Ectodermal cell (in vitro differentiated cells): ENCODE measurements at regions not wholly inside any gene's neighbourhood (a gene's known extent, or its start where the extent isn't known, plus 50 kb on each side); places are given as distances from the start of the nearest gene placed in this dataset.

Experiments
- H3K27ac ChIP-seq: 2 replicates; pipeline ENCODE4 v1.7.0; 2013; ENCODE audit warnings: mild to moderate bottlenecking, low read depth, low read length; ENCODE audit not compliant: insufficient read depth, poor library complexity, severe bottlenecking
- H3K27me3 ChIP-seq: 2 replicates; pipeline ENCODE4 v1.7.0; 2013; ENCODE audit warnings: mild to moderate bottlenecking, low read length; ENCODE audit not compliant: insufficient read depth, control insufficient read depth, poor library complexity, severe bottlenecking
- H3K36me3 ChIP-seq: one replicate; pipeline ENCODE4 v1.7.0; 2013; ENCODE audit warnings: low read length; ENCODE audit not compliant: control insufficient read depth, insufficient read depth
- H3K4me1 ChIP-seq: one replicate; pipeline ENCODE4 v1.7.0; 2013; ENCODE audit warnings: low read length; ENCODE audit not compliant: control insufficient read depth, insufficient read depth
- H3K4me3 ChIP-seq: 2 replicates; pipeline ENCODE4 v1.7.0; 2013; ENCODE audit warnings: low read depth, low read length, control low read depth; ENCODE audit not compliant: insufficient read depth
- H3K9me3 ChIP-seq: 2 replicates; pipeline ENCODE4 v1.7.0; 2013; ENCODE audit warnings: mild to moderate bottlenecking, low read length, moderate library complexity; ENCODE audit not compliant: control insufficient read depth
- whole genome bisulfite sequencing, 2 experiments: methylation state at CpG; one replicate each; pipeline ENCODE4 v1.1.7; 2013; ENCODE audit warnings: missing lambda C conversion rate in 2 of 2; 5-methylcytosine and 5-hydroxymethylcytosine counted together

- WGBS, 2 experiments = 96 to 100% methylated on average over 2 of the region's 2 CpGs
- no peak overlapping the region for H3K4me3 ChIP-seq
- no peaks in the 10 kb centered on the region for H3K36me3 ChIP-seq
- H3K4me1 ChIP-seq = no peaks in the 10 kb centered on the region
- H3K9me3 ChIP-seq = no peaks in the 10 kb centered on the region
- no peaks in the 10 kb centered on the region for H3K27me3 ChIP-seq
- no peak overlapping the region for H3K27ac ChIP-seq
These were observed 519.9 kb downstream of the KCNJ3 start for GRCh38 chr2:155218292-155218924.

GRCh38 chr2:155215037-155215707 lies 516.7 kb downstream of the KCNJ3 start:
- 88 to 92% methylated on average over 1 of the region's 2 CpGs for WGBS, 2 experiments
- Histone ChIP-seq H3K9me3 (no peaks in the 10 kb centered on the region), H3K27ac (no peak overlapping the region), H3K4me3 (no peak overlapping the region), H3K27me3 (no peaks in the 10 kb centered on the region), H3K36me3 (no peaks in the 10 kb centered on the region), H3K4me1 (no peaks in the 10 kb centered on the region)

GRCh38 chr2:155209696-155210450 lies 511.4 kb downstream of the KCNJ3 start:
- no peaks in the 10 kb centered on the region for H3K27me3 ChIP-seq
- H3K9me3 ChIP-seq = no peaks in the 10 kb centered on the region
- no peaks in the 10 kb centered on the region for H3K4me1 ChIP-seq
- no peak overlapping the region for H3K27ac ChIP-seq
- 86% methylated on average over 1 of the region's 2 CpGs for WGBS, 2 experiments
- H3K4me3 ChIP-seq = no peak overlapping the region
- no peaks in the 10 kb centered on the region for H3K36me3 ChIP-seq

GRCh38 chr2:155203178-155203577 lies 504.7 kb downstream of the KCNJ3 start:
- Histone ChIP-seq H3K4me3 (no peak overlapping the region), H3K36me3 (no peaks in the 10 kb centered on the region), H3K27me3 (no peaks in the 10 kb centered on the region), H3K9me3 (no peaks in the 10 kb centered on the region), H3K27ac (no peak overlapping the region), H3K4me1 (no peaks in the 10 kb centered on the region)
- 71 to 87% methylated on average over 1 of the region's 1 CpG for WGBS, 2 experiments

GRCh38 chr2:155200753-155201152 lies 502.3 kb downstream of the KCNJ3 start:
- Histone ChIP-seq H3K4me3 (no peak overlapping the region), H3K27me3 (no peaks in the 10 kb centered on the region), H3K36me3 (no peaks in the 10 kb centered on the region), H3K4me1 (no peaks in the 10 kb centered on the region), H3K9me3 (no peaks in the 10 kb centered on the region), H3K27ac (no peak overlapping the region)

- Histone ChIP-seq H3K4me3 (no peak overlapping the region), H3K27me3 (no peaks in the 10 kb centered on the region), H3K27ac (no peak overlapping the region), H3K9me3 (no peaks in the 10 kb centered on the region), H3K4me1 (no peaks in the 10 kb centered on the region), H3K36me3 (no peaks in the 10 kb centered on the region)
These were observed 491.8 kb downstream of the KCNJ3 start for GRCh38 chr2:155190342-155190741.

GRCh38 chr2:155178921-155179320 lies 480.4 kb downstream of the KCNJ3 start:
- no peaks in the 10 kb centered on the region for H3K36me3 ChIP-seq
- H3K27ac ChIP-seq = no peak overlapping the region
- H3K4me3 ChIP-seq = no peak overlapping the region
- no peaks in the 10 kb centered on the region for H3K4me1 ChIP-seq
- WGBS, 2 experiments = 85 to 87% methylated on average over 3 of the region's 3 CpGs
- H3K27me3 ChIP-seq = no peaks in the 10 kb centered on the region
- H3K9me3 ChIP-seq = no peaks in the 10 kb centered on the region

GRCh38 chr2:155176345-155176744 lies 477.9 kb downstream of the KCNJ3 start:
- Histone ChIP-seq H3K9me3 (no peaks in the 10 kb centered on the region), H3K36me3 (no peaks in the 10 kb centered on the region), H3K27ac (no peak overlapping the region), H3K4me3 (no peak overlapping the region), H3K4me1 (no peaks in the 10 kb centered on the region), H3K27me3 (no peaks in the 10 kb centered on the region)
- 88 to 91% methylated on average over 1 of the region's 1 CpG for WGBS, 2 experiments

GRCh38 chr2:155169317-155169716 lies 470.8 kb downstream of the KCNJ3 start:
- Histone ChIP-seq H3K9me3 (no peaks in the 10 kb centered on the region), H3K4me3 (no peak overlapping the region), H3K36me3 (no peaks in the 10 kb centered on the region), H3K27ac (no peak overlapping the region), H3K4me1 (no peaks in the 10 kb centered on the region), H3K27me3 (no peaks in the 10 kb centered on the region)
- WGBS, 2 experiments = 83 to 91% methylated on average over 1 to 5 of the region's 5 CpGs

GRCh38 chr2:155162494-155162893 lies 464.0 kb downstream of the KCNJ3 start:
- H3K4me1 ChIP-seq = no peaks in the 10 kb centered on the region
- no peaks in the 10 kb centered on the region for H3K27me3 ChIP-seq
- H3K9me3 ChIP-seq = no peaks in the 10 kb centered on the region
- H3K36me3 ChIP-seq = no peaks in the 10 kb centered on the region
- no peak overlapping the region for H3K27ac ChIP-seq
- H3K4me3 ChIP-seq = no peak overlapping the region
- WGBS, 2 experiments = no CpG with 5 or more reads among the region's 1 CpG
